GM04503 (cell line): ENCODE measurements at regions not wholly inside any gene's neighbourhood (a gene's known extent, or its start where the extent isn't known, plus 50 kb on each side); places are given as distances from the start of the nearest gene placed in this dataset.
"Not testable (repeated sequence)": the region's sequence is repeated elsewhere in the genome, so short reads cannot be mapped to it uniquely, and the experiment has no call there.

ENCODE experiments used
- DNase-seq: peaks from one replicate; pipeline ENCODE4 v3.0.0-alpha.2; 2012; ENCODE audit warnings: low read depth

GRCh38 chr1:238764779-238765178 is 621.6 kb upstream of the CHRM3 start:
- DNase-seq = no peak

- no peak for DNase-seq
These were observed 633.1 kb upstream of the CHRM3 start for GRCh38 chr1:238753252-238753651.

DNA sequence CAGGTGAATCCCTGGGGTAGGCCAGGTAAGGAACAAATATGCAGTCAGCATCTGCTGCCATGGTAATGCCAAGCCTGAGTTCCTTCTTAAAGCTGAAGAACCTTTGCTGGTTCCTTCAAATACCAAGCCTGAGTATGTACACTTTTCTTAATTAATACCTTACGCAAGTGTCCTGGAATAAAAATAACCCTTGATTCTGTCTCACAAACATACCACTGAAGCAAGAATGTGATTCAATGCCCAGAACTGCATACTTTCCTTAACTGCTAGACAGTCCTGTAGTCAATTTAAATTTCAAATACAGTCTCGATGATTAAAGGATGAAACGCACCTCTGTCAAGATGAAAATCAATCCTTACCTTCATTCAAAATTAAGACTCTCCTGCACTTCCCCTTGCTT is 634.0 kb upstream of the CHRM3 start:
- no peak for DNase-seq

GRCh38 chr1:238745069-238745468 is 641.3 kb upstream of the CHRM3 start:
- no peak for DNase-seq

- DNase-seq = peak; percentile 9
These were observed 647.5 kb upstream of the CHRM3 start for GRCh38 chr1:238738892-238739291.

DNA sequence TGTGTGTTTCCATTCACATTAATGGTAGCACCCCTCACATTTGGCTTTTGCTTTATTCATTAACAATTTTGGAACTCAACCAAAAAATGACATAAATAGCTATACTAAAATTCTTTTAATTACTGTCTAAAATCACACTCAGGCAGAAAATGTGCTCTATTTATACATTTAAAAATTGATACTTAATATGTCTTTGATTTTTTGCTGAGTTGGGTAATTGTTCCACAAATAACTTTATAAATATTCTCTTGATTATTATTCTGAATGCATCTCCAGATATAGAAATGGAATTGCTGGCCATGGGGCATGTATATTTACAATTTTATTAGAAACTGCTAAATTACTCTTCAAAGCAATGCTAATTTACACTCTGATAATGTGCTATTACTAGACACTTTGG is 658.7 kb upstream of the CHRM3 start:
- no peak for DNase-seq

DNA sequence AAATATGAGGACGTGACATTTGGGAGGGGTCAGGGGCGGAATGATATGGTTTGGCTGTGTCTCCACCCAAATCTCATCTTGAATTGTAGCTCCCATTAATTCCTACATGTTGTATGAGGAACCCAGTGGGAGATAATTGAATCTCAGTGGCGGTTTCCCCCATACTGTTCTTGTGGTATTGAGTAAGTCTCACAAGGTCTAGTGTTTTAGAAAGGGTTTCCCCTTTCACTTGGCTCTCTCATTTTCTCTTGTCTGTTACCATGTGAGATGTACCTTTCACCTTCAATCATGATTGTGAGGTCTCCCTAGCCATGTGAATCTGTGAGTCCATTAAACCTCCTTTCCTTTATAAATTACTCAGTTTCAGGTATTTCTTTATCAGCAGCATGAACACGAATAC is 663.6 kb upstream of the CHRM3 start:
- DNase-seq = no peak

GRCh38 chr1:238710697-238711096 is 675.7 kb upstream of the CHRM3 start:
- DNase-seq = no peak

DNA sequence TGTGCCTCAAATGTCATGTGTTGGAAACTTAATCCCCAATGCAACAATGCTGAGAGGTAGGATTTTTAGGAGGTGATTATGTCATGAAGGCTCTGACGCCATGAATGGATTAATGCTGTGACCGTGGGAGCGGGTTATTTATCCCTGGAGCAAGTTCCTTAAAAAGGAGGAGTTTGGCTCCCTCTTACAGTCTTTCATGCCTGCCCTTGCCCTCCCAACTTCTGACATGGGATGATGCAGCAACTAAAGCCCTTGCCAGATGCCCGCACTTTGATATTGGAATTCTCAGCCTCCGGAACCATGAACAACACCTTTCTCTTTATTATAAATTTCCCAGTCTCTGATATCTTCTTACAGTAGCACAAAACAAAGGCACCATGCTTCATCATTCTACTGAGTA is 685.3 kb upstream of the CHRM3 start:
- no peak for DNase-seq

- DNase-seq = no peak
These were observed 696.0 kb upstream of the CHRM3 start for GRCh38 chr1:238690415-238690814.

DNA sequence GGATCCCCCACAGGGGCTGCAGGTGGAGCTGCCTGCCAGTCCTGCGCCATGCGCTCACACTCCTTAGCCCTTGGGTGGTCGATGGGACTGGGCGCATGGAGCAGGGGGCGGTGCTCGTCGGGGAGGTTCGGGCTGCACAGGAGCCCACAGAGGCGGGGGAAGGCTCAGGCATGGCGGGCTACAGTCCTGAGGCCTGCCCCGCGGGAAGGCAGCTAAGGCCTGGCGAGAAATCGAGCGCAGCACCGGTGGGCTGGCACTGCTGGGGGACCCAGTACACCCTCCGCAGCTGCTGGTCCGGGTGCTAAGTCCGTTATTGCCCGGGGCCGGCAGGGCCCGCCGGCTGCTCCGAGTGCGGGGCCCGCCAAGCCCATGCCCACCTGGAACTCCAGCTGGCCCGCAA is 701.8 kb upstream of the CHRM3 start:
- not testable (repeated sequence) for DNase-seq

DNA sequence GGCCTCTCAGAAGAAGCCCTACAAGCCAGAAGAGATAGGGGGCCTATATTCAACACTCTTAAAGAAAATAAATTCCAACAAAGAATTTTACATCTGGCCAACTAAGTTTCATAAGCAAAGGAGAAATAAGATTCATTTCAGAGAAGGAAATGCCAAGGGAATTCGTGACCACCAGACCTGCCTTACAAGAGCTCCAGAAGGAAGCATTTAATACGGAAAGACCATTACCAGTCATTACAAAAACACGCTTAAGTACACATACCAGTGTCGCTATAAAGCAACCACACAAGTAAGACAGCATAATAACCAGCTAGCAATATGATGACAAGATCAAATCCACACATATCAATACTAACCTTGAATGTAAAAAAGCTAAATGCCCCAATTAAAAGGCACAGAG is 704.9 kb upstream of the CHRM3 start:
- DNase-seq = no peak

- no peak for DNase-seq
These were observed 705.3 kb upstream of the CHRM3 start for GRCh38 chr1:238681021-238681420.

DNA sequence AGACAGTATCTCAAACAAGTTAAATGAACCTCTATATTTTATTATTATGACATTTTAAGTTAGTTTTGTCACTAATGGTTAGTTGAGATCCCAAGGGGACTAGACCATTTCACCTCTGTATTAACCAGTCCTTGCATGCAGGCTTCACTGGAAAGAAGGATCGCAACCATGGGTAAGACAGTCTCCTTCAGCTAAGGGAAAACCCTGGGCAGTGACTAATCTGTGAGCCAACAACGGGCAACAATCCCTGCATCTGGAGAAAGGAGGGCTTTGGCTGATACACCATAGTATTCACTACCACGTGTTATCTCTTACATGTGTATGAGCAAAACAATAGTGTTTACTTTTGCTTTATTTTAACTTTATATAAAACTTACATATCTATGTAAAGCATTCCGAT is 708.8 kb upstream of the CHRM3 start:
- DNase-seq = peak; percentile 20

GRCh38 chr1:238675221-238675620 is 711.1 kb upstream of the CHRM3 start:
- no peak for DNase-seq

DNA sequence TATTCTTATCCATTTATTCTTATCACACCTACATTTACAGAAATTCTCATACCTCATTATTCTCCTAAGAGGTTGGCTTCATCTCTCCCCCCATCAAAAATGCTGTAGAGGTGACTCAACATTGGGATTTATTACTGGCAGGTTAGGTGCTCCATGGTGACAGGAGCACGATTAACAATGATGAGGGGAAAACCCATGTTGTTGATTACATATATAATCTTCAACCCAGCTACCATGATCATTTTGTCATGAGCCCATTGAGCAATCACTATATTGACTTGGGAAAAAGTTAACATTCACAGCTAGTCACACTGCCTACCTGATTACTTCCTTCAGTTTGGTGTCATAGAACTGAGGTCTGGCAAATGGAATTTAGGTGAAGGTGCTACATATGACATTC is 712.1 kb upstream of the CHRM3 start:
- DNase-seq = no peak

GRCh38 chr1:238673561-238673960 is 712.8 kb upstream of the CHRM3 start:
- DNase-seq = no peak

GRCh38 chr1:238672806-238673205 is 713.6 kb upstream of the CHRM3 start:
- no peak for DNase-seq

- no peak for DNase-seq
These were observed 714.1 kb upstream of the CHRM3 start for GRCh38 chr1:238672262-238672661.

DNA sequence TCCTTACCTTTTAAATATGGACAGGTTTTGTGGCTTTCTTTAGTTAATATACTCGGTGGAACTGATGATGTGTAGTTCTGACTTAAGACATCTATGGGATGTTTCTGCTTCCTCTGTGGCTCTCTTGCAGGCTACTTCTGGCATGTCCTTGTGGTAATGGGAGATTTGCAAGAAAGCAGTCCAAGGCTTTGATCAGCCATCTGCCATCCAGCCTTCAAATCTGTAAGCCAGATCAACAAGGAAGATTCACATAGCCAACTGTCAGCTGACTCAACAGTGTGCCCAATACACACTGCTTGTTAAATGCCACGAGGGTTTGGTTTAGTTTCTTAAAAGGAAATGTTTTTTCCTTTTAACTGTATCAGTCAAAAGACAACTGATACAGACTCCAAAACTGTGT is 722.2 kb upstream of the CHRM3 start:
- DNase-seq = no peak

DNA sequence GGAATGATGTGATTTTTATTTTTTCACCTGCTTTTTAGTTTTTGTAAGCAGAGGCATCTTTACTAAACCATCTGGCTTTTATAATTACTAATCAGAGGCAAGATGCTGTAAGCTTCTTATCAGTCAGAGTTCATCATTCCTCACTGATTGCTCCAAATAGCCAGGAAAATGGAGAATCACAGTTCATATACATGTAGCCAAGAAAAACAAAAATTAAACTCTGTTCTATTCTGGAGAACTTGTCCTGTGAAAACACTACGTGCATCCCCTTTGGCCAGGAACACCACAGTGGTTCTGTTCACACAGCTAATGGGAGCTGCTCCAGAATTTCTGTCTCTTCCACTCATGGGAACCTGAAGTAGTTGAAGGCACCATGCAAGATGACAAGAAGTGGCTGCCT is 725.5 kb upstream of the CHRM3 start:
- DNase-seq = no peak

GRCh38 chr1:238658763-238659162 is 727.6 kb upstream of the CHRM3 start:
- DNase-seq = peak; percentile 17

GRCh38 chr1:238653693-238654321 is 732.6 kb upstream of the CHRM3 start:
- DNase-seq = peak; percentile 28

DNA sequence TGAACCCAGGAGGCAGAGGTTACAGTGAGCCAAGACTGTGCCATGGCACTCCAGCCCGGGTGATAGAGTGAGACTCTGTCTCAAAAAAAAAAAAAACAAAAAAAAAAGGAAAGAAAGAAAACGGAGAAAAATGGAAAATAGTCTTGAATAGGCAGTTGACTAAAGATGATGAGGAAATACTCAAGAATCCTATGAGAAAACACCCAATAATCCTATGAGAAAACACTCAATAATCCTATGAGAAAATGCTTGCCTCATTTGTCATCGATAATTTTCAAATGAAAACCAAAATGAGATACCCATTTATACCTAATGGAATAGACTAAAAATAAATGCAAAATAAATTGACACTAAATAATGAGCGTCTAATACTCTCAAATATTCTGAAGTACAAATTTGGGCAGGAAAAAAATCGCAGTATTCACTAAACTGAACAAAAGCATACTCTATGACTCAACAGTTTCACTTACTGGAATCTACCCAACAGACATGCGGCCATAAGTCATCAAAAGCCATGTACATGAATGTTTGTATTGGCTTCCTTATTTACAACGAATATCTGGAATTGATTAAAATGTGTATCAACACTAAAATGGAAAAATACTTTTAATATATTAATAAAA is 733.9 kb upstream of the CHRM3 start:
- DNase-seq = peak; percentile 28
